Kidney (tissue), 13 donors: ENCODE measurements at regions not wholly inside any gene's neighbourhood (a gene's known extent, or its start where the extent isn't known, plus 50 kb on each side); places are given as distances from the start of the nearest gene placed in this dataset.

Source experiments
- DNase-seq, 5 donors: peaks; one replicate each; pipeline ENCODE4 v3.0.0-alpha.2; 2013 to 2020
- FAIRE-seq: peaks from 2 replicates; lab custom pipeline; 2012; peaks lifted over from hg19 to GRCh38; lab: Jason Lieb, UNC
- H3K27ac ChIP-seq, 2 donors: one replicate each; pipeline ENCODE4 v1.7.0; 2013; ENCODE audit warnings: low read depth in 2 of 2, low read length in 2 of 2, inconsistent platforms in 1 of 2
- H3K27me3 ChIP-seq: one replicate; pipeline ENCODE4 v1.7.1; 2013; ENCODE audit warnings: low read length, inconsistent platforms; ENCODE audit not compliant: control insufficient read depth, insufficient read depth
- H3K36me3 ChIP-seq, 3 donors: one replicate each; pipeline versions ENCODE4 v1.7.0 to v1.7.1; 2013; ENCODE audit warnings: low read length in 3 of 3, control low read depth in 1 of 3, inconsistent platforms in 1 of 3; ENCODE audit not compliant: insufficient read depth in 3 of 3, control insufficient read depth in 2 of 3
- H3K4me1 ChIP-seq, 3 donors: one replicate each; pipeline versions ENCODE4 v1.7.0 to v1.7.1; 2013; ENCODE audit warnings: low read length in 3 of 3, inconsistent platforms in 1 of 3, low read depth in 1 of 3; ENCODE audit not compliant: control insufficient read depth in 2 of 3, insufficient read depth in 2 of 3
- H3K4me3 ChIP-seq, 3 donors: one replicate each; pipeline versions ENCODE4 v1.7.0 to v1.8.1; 2013; ENCODE audit warnings: low read length in 3 of 3, control low read depth in 1 of 3, inconsistent platforms in 1 of 3
- H3K9ac ChIP-seq, 3 donors: one replicate each; pipeline versions ENCODE4 v1.7.0 to v1.7.1; 2013; ENCODE audit warnings: low read length in 3 of 3, control low read depth in 1 of 3, inconsistent platforms in 1 of 3
- H3K9me3 ChIP-seq, 3 donors: one replicate each; pipeline versions ENCODE4 v1.7.0 to v1.7.1; 2013; ENCODE audit warnings: low read length in 3 of 3, control low read depth in 1 of 3, inconsistent platforms in 1 of 3; ENCODE audit not compliant: control insufficient read depth in 2 of 3, insufficient read depth in 1 of 3
- CTCF ChIP-seq: IDR thresholded peaks from 3 replicates; pipeline ENCODE4 v1.5.1; 2012; ENCODE audit warnings: mild to moderate bottlenecking, moderate library complexity, borderline replicate concordance; ENCODE audit not compliant: insufficient read depth; ENCODE audit errors: extremely low read depth
- intact Hi-C: fragments of 100-400 bp; cut with DNase I; formaldehyde crosslinking; loops from one replicate; pipeline ENCODE4 v1.11.1; 2022
- donor health status: control.
- donor health status: control.
- donor health status: control.
- donor health status: control.
- donor health status: control.
- donor health status: DM: yes; HTN: yes; CAD: no.
- donor health status: Normal renal cell carcinoma (clear cell type).

GRCh38 chr12:61796846-61797245, 463.4 kb upstream of the USP15 start:
- Histone ChIP-seq H3K36me3 (no peaks in the 10 kb centered on the region), H3K27me3 (no peaks in the 10 kb centered on the region), H3K27ac (no peak overlapping the region), H3K9me3 (no peaks in the 10 kb centered on the region), H3K4me1 (no peaks in the 10 kb centered on the region), H3K4me3 (no peak overlapping the region), H3K9ac (no peak overlapping the region)
- TF ChIP-seq CTCF, result no peak
- FAIRE-seq (no peak), DNase-seq (no peak)
- intact Hi-C loops, result no loop called here

- FAIRE-seq (no peak), DNase-seq (no peak)
- intact Hi-C loops, result no loop called here
- no peaks in the 10 kb centered on the region for H3K27me3 ChIP-seq
- no peaks in the 10 kb centered on the region for H3K36me3 ChIP-seq
- no peak for TF ChIP-seq CTCF
- no peak overlapping the region for H3K4me3 ChIP-seq
- no peaks in the 10 kb centered on the region for H3K4me1 ChIP-seq
- H3K9me3 ChIP-seq, result no peaks in the 10 kb centered on the region
- no peak overlapping the region for H3K27ac ChIP-seq
- H3K9ac ChIP-seq, result no peak overlapping the region
These were observed 462.9 kb upstream of the USP15 start for GRCh38 chr12:61797266-61797665.

GRCh38 chr12:61798778-61799177, 461.4 kb upstream of the USP15 start:
- Histone ChIP-seq H3K27me3 (no peaks in the 10 kb centered on the region), H3K36me3 (no peaks in the 10 kb centered on the region), H3K9me3 (no peaks in the 10 kb centered on the region), H3K27ac (no peak overlapping the region), H3K4me3 (no peak overlapping the region), H3K9ac (no peak overlapping the region), H3K4me1 (no peaks in the 10 kb centered on the region)
- FAIRE-seq (no peak), DNase-seq (no peak)
- no peak for TF ChIP-seq CTCF
- intact Hi-C loops, result no loop called here

- TF ChIP-seq CTCF, result no peak
- intact Hi-C loops, result no loop called here
- no peak for FAIRE-seq
- H3K9ac ChIP-seq, result no peak overlapping the region
- H3K9me3 ChIP-seq, result peaks cover 0 to 2% (median 0%) of the 10 kb centered on the region in 3 donors
- no peak overlapping the region for H3K4me3 ChIP-seq
- DNase-seq, result no peak
- H3K27me3 ChIP-seq, result no peaks in the 10 kb centered on the region
- no peaks in the 10 kb centered on the region for H3K4me1 ChIP-seq
- no peak overlapping the region for H3K27ac ChIP-seq
- no peaks in the 10 kb centered on the region for H3K36me3 ChIP-seq
These were observed 455.9 kb upstream of the USP15 start for GRCh38 chr12:61804301-61804700.
